ENCODE measurements at regions not wholly inside any gene's neighbourhood (a gene's known extent, or its start where the extent isn't known, plus 50 kb on each side); places are given as distances from the start of the nearest gene placed in this dataset.

DNA sequence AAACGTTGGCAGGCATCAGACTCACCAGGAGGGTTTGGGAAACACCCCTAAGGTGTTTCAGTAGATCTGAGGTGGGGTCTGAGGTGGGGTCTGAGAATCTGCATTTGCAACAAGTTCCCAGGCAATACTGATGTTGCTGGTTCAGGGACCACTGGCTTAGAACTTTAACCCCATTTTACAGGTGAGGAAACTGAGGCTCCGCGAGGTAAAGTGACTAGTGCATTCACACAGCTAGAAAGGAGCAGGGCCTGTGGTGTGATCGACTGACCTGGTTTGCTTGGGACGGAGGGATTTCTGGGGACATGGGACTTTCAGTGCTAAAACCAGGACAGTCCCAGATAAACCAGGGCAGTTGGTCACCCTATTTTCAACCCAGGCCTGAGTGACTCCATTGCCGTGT, 81.4 kb upstream of the ZNF618 start:
- no peak for DNase-seq (ENCODE audit: low spot score)
- TF ChIP-seq, protein P1, sequence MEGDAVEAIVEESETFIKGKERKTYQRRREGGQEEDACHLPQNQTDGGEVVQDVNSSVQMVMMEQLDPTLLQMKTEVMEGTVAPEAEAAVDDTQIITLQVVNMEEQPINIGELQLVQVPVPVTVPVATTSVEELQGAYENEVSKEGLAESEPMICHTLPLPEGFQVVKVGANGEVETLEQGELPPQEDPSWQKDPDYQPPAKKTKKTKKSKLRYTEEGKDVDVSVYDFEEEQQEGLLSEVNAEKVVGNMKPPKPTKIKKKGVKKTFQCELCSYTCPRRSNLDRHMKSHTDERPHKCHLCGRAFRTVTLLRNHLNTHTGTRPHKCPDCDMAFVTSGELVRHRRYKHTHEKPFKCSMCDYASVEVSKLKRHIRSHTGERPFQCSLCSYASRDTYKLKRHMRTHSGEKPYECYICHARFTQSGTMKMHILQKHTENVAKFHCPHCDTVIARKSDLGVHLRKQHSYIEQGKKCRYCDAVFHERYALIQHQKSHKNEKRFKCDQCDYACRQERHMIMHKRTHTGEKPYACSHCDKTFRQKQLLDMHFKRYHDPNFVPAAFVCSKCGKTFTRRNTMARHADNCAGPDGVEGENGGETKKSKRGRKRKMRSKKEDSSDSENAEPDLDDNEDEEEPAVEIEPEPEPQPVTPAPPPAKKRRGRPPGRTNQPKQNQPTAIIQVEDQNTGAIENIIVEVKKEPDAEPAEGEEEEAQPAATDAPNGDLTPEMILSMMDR (IDR thresholded peaks at IDR 0.05; ENCODE audit: poor library complexity): no peak
- no peak for TF ChIP-seq EZH2 (IDR thresholded peaks at IDR 0.05; ENCODE audit: borderline replicate concordance)
- TF ChIP-seq EZH2phosphoT487 (IDR thresholded peaks at IDR 0.05; ENCODE audit: low read depth, severe bottlenecking, unreplicated experiment): no peak
- no peaks in the 10 kb centered on the region for H3K9me3 ChIP-seq (ENCODE audit: low read depth)

DNA sequence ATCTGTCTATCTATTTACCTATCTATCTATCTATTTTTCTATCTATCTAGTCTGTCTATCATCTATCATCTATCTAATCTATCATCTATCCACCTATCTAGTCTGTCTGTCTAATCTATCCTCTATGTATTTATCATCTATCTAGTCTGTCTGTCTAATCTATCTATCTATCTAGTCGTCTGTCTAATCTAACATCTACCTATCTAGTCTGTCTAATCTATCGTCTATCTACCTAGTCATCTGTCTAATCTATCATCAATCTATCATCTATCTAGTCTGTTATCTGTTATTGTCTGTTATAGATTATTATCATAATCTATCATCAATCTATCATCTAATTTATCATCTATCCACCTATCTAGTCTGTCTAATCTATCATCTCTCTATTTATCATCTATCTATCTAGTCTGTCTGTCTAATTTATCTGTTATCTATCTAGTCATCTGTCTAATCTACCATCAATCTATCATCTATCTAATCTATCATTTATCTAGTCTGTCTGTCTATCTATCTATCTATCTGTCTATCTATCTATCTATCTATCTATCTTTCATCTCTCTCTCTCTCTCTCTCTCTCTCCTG, 80.2 kb upstream of the ZNF618 start:
- no peak for DNase-seq (ENCODE audit: low spot score)
- 76% methylated on average over 2 of the region's 2 CpGs for WGBS (ENCODE audit: low lambda C conversion rate, missing lambda C conversion rate)

More for the DNA sequence above, 81.4 kb upstream of the ZNF618 start:
- Histone ChIP-seq H3K4me2 (no peak overlapping the region), H3K9me2 (replicated peaks; ENCODE audit: insufficient read depth) (no peaks in the 10 kb centered on the region), H2AFZ (no peak overlapping the region), H4K20me1 (ENCODE audit: insufficient read depth, poor library complexity, severe bottlenecking) (no peaks in the 10 kb centered on the region), H3K27me3 (no peaks in the 10 kb centered on the region), H3K4me1 (ENCODE audit: insufficient read depth) (no peaks in the 10 kb centered on the region), H3K27ac (no peak overlapping the region), H3K36me3 (replicated peaks; ENCODE audit: insufficient read depth, low read depth) (no peaks in the 10 kb centered on the region), H3K79me2 (no peaks in the 10 kb centered on the region), H3K4me3 (no peak overlapping the region)
- 89% methylated on average over 6 of the region's 6 CpGs for WGBS (ENCODE audit: low lambda C conversion rate, missing lambda C conversion rate)

DNA sequence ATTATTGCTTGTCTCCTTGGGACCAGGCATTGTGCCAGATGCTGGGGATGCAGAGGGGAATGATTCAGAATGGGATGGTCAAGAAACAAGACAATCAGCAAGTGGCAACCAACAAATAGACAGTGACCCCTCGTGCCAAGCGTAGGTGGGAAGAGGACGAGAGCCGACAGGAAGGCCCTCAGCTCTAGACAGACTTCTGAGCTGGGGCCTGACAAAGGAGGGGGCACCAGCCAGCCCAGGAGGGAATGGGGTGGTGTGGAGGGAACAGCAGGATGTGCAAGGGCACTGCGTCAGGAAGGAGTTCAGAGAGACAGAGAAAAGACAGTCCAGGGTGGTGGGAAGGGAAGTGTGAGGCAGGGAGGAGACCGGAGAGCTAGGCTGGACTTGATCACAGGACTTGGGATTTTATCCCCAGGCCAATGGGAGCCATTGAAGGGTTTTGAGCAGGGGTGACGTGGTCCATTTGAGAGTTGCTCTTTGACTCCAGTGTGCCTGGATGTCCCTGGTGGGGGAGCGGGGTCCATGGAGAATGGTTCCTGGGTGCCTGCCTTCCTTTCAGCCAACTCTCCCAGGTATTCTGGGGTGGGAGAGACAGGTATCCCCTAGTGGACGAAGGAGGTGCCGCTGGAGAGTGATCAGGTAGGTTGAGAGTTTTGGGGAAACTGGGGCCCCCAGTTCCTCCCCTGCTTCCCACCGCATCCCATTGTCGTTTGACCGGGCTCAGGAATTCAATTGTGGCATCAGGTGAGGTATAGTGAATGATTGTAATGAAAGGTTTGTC, 79.3 kb upstream of the ZNF618 start:
- Histone ChIP-seq H3K4me3 (no peak overlapping the region), H3K9me3 (ENCODE audit: low read depth) (no peaks in the 10 kb centered on the region), H4K20me1 (ENCODE audit: insufficient read depth, poor library complexity, severe bottlenecking) (no peaks in the 10 kb centered on the region), H3K9me2 (replicated peaks; ENCODE audit: insufficient read depth) (no peaks in the 10 kb centered on the region), H3K36me3 (replicated peaks; ENCODE audit: insufficient read depth, low read depth) (no peaks in the 10 kb centered on the region), H3K4me1 (ENCODE audit: insufficient read depth) (no peaks in the 10 kb centered on the region), H3K27ac (no peak overlapping the region), H3K79me2 (no peaks in the 10 kb centered on the region), H2AFZ (no peak overlapping the region), H3K27me3 (no peaks in the 10 kb centered on the region), H3K4me2 (no peak overlapping the region)
- no peak for DNase-seq (ENCODE audit: low spot score)
- TF ChIP-seq EZH2phosphoT487 (IDR thresholded peaks at IDR 0.05; ENCODE audit: low read depth, severe bottlenecking, unreplicated experiment): no peak
- no peak for TF ChIP-seq EZH2 (IDR thresholded peaks at IDR 0.05; ENCODE audit: borderline replicate concordance)
- WGBS (ENCODE audit: low lambda C conversion rate, missing lambda C conversion rate): 95% methylated on average over 13 of the region's 13 CpGs

More for the DNA sequence above, 80.2 kb upstream of the ZNF618 start:
- no peaks in the 10 kb centered on the region for H3K9me3 ChIP-seq (ENCODE audit: low read depth)
- H2AFZ ChIP-seq: no peak overlapping the region
- H3K4me2 ChIP-seq: no peak overlapping the region
- H3K9me2 ChIP-seq (replicated peaks; ENCODE audit: insufficient read depth): no peaks in the 10 kb centered on the region
- H3K27ac ChIP-seq: no peak overlapping the region
- no peaks in the 10 kb centered on the region for H3K27me3 ChIP-seq
- H3K79me2 ChIP-seq: no peaks in the 10 kb centered on the region
- TF ChIP-seq EZH2 (IDR thresholded peaks at IDR 0.05; ENCODE audit: borderline replicate concordance) (no peak), EZH2phosphoT487 (IDR thresholded peaks at IDR 0.05; ENCODE audit: low read depth, severe bottlenecking, unreplicated experiment) (no peak)
- TF ChIP-seq, protein P1 (IDR thresholded peaks at IDR 0.05; ENCODE audit: poor library complexity): no peak
- no peaks in the 10 kb centered on the region for H3K4me1 ChIP-seq (ENCODE audit: insufficient read depth)
- H4K20me1 ChIP-seq (ENCODE audit: insufficient read depth, poor library complexity, severe bottlenecking): no peaks in the 10 kb centered on the region
- H3K36me3 ChIP-seq (replicated peaks; ENCODE audit: insufficient read depth, low read depth): no peaks in the 10 kb centered on the region
- no peak overlapping the region for H3K4me3 ChIP-seq

Measured in hepatocyte (in vitro differentiated cells).